ENCODE measurements at regions not wholly inside any gene's neighbourhood (a gene's known extent, or its start where the extent isn't known, plus 50 kb on each side); places are given as distances from the start of the nearest gene placed in this dataset.

DNA sequence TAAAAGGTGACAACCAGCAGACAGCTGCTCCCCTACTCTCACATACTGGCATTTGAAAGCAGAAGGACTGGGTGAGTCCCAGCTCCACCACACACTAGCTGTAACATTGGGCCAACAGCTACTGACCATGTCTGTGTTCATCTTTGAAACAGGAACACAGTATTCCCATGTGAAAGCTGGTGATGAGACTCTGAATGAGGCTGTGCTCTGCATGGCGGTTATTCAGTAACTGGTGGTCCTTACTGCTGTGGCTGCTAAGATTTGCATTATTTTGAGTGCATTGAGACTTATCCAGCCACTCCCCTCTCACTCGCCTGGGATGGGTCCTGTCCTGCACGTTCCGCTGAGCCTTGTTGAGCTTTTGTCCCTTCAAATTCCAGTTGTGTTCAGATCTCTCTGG, 342.9 kb downstream of the FOXL1 start:
- no peak for DNase-seq

- no peak for DNase-seq
Observed at GRCh38 chr16:86922311-86922710, 344.0 kb downstream of the FOXL1 start.

GRCh38 chr16:86923656-86924055, 345.3 kb downstream of the FOXL1 start:
- no peak for DNase-seq

- no peak for DNase-seq
Observed at GRCh38 chr16:86924537-86924936, 346.2 kb downstream of the FOXL1 start.

DNA sequence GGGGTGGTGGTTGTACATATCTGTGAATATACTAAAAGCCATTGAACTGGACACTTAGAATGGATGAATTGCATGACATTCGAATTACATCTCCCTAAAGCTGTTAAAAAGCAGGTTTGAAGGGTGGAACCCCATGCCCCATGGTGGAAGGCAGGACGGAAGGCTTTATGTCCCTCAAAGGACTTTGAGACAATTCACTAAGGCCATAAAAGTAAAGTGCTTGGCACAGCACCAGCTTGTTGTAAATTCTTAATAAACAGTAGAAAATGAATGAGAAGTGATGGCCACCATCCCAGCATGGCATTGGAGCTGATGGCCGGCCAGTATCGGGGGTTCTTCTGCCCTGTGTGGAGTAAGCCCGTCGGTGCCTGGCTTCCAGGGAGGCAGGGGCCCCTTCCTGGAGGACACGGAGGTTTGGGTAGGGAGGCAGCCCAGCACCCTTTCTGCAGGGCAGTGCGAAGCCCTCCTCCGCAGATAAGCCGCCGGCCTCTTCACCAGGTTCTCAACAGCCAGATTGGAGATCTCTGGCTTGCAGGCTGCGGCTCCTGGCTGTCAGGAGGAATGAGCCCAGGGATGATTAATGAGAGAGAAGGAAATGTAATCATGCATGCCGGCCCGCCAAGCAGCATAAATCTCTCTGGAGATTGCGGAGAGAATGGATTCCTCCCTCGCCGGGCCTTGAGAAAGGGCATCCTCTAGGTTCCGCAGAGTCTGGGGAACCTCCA, 346.9 kb downstream of the FOXL1 start:
- DNase-seq: no peak

DNA sequence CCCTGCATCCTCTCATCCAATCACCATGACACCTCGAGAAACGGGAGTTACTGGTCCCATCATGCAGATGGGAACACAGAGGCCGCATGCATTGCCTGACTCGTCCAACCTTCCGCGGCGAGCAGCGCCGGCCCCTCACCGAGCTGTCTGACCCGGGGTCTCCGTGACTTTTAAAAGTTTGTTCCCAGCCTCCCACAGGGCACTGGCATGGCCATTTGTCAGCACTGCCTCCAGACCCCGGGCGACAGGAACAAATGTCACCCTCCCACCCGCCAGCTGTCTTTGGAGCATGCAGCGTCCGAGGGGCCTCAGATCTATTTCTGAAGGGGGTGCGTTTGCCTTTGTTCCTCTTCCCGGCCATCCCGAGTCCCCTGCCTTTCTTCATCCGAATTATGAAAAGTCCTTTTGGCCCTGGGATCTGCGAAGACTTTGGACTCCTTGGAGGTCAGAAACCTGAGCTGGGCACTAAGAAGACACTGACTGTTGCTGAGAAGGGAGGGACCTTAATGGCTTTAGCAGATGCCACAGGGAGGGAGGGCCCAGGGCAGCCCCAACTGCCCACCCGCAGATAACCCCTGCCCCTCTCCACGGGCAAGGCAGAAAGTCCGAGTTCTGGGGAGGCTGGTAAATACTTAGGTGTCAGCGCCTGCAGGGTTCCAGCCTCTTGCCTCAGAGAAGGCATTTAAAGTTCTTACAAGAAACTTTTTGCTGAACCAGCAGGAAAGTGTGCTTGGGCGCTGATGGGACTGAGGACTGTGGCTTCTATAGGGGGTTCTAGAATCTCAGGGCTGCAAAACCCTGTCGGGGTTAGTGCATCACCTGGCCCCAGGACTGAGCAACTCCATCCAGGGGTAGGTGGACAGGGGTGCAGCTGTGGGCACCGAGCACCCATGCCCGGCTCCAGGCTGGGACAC, 348.1 kb downstream of the FOXL1 start:
- no peak for DNase-seq

GRCh38 chr16:86927699-86928098, 349.4 kb downstream of the FOXL1 start:
- no peak for DNase-seq

- DNase-seq: no peak
Observed at GRCh38 chr16:86928523-86929011, 350.2 kb downstream of the FOXL1 start.

GRCh38 chr16:86929057-86929871, 350.9 kb downstream of the FOXL1 start:
- DNase-seq: no peak

DNA sequence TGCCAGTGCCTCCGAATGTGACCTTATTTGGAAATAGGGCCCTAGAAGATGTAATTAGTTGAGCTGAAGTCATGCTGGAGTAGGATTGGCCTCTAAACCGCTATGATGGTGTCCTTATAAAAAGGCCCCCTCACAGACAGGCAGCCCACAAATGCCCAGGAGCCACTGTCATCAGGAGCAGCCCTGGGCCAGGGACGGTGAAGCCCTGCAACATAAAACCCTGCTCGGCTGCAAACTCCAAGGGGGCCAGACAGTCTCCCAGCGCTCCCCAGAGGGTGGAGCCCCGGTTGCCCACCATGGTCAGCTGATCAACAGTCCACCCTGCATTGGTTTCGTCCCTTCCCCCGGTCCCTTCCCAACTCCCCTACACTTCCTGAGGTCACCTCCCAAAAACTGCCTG, 351.7 kb downstream of the FOXL1 start:
- DNase-seq: no peak

GRCh38 chr16:86930663-86931373, 352.5 kb downstream of the FOXL1 start:
- no peak for DNase-seq

DNA sequence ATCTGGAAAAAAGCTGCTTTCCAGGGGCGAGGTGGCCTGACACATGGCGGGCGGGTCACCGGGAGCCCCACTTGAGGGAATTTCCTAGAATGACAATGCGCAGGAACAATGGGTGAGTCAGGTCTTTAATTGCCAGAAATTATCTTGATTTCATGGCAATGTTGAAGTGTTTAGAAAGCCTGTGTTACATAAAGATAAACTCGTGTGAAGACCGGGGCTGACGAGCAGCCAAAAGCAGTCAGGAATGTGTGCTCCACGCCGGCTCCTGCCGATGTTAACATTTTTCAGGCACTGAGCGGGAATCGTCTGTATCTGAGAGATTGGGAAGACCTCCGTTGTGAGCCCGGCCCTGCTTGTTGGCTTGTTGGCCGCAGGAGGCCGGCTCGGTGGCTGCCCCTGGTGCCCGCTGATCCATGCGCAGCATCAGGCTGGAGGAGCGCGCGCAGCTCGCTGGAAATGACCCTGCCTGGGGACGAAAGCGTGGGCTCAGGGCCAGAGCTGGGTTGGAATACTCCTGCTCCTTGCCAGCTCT, 353.1 kb downstream of the FOXL1 start:
- DNase-seq: no peak

GRCh38 chr16:86932130-86932982, 354.0 kb downstream of the FOXL1 start:
- DNase-seq: no peak

DNA sequence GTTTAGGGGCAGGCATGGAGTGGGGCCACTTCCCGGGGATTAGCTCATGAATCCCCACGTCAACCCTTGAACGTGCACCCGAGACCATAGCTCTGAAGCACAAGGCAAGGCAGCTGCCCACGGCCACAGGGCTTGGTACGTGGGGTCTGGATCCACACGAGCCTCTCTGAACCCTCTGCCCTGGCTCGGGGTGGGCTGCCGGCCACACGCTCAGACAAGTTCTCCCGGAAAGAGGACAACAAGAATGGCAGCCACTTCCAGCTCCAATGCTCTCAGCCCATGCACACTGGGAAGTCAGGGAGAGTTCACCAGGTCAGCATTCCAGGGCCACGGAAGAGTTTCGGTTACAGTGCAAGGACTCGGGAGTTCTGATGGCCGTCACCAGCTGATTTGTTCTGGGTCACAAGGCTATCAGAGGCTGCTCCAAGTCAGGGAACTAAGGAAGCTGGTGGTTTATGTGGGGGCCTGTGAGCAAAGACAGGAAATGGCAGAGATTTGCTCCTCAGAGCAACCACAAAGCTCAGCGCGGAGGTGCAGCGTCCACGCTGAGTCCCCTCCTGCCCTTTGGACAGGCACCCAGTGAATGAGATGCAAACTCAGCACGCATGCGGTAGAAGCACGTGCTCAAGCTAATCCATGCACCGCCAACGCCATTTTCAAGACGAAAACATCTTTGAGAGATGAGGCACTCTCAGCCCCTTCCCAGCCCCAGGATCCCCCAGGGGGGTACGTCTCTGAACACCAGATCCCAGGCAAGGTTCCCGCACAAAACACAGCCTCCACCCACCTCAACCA, 356.4 kb downstream of the FOXL1 start:
- no peak for DNase-seq

DNA sequence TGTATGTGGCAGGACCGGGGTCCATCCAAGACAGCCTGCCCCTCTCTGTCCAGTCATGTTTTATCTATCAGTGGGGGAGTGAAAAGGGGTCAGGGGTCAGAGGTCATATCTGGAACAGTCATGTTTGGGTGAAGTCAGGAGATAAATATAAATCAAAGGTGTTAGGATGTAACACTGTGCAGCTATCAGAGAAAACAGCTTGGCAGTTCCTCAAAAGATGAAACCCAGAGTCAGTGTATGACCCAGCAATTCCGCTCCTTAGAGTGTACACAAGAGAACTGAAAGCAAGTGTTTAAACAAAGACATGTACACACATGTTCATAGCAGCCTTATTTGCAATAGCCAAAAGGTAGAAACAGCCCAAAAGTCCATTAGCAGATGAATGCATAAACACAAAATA, 361.3 kb downstream of the FOXL1 start:
- DNase-seq: no peak

GRCh38 chr16:86941731-86942130, 363.4 kb downstream of the FOXL1 start:
- DNase-seq: no peak

GRCh38 chr16:86942151-86943051, 364.1 kb downstream of the FOXL1 start:
- no peak for DNase-seq

GRCh38 chr16:86945166-86945900, 367.0 kb downstream of the FOXL1 start:
- no peak for DNase-seq

DNA sequence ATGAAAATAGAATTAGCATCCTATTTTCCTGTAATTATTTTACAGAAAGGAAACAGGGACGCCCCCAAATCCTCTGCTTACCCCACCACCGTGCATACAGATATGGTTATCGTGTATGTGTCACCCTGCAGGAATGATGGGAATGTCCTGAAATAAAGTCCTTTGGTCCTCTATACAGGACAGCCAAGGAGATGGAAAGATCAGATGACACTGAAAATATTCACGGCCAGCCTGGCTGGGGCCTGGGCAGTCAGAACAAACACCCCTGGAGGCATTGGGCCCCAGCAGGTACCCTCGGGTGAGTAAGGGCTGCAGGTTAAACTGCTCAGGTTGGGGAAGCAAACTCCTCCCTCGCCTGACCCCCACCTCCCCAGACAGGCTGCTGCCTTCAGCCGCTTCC, 368.0 kb downstream of the FOXL1 start:
- no peak for DNase-seq
